Immature natural killer cell (primary cell): ENCODE measurements at regions not wholly inside any gene's neighbourhood (a gene's known extent, or its start where the extent isn't known, plus 50 kb on each side); places are given as distances from the start of the nearest gene placed in this dataset.

Source experiments
- DNase-seq, 3 donors: peaks; one replicate each; pipeline ENCODE4 v3.0.0; 2022; ENCODE audit warnings: mixed read lengths in 1 of 3
- H3K27ac Mint-ChIP-seq, 6 donors: one replicate each; pipeline ENCODE4 v1.8.0; 2020; ENCODE audit warnings: mixed read lengths in 6 of 6, mild to moderate bottlenecking in 5 of 6, inconsistent platforms in 4 of 6, moderate library complexity in 3 of 6
- H3K27me3 Mint-ChIP-seq, 3 donors: one replicate each; pipeline ENCODE4 v1.8.0; 2020 to 2021; ENCODE audit warnings: low read depth in 3 of 3, mild to moderate bottlenecking in 3 of 3, mixed read lengths in 3 of 3, moderate library complexity in 3 of 3, inconsistent platforms in 1 of 3
- H3K36me3 Mint-ChIP-seq, 3 donors: one replicate each; pipeline ENCODE4 v1.8.0; 2020; ENCODE audit warnings: mixed read lengths in 3 of 3, inconsistent platforms in 2 of 3, mild to moderate bottlenecking in 2 of 3
- H3K4me1 Mint-ChIP-seq, 2 donors: one replicate each; pipeline ENCODE4 v1.8.0; 2020; ENCODE audit warnings: inconsistent platforms in 2 of 2, mild to moderate bottlenecking in 2 of 2, mixed read lengths in 2 of 2, moderate library complexity in 1 of 2
- H3K4me3 Mint-ChIP-seq, 5 donors: one replicate each; pipeline ENCODE4 v1.8.0; 2020; ENCODE audit warnings: mild to moderate bottlenecking in 5 of 5, mixed read lengths in 5 of 5, inconsistent platforms in 3 of 5, moderate library complexity in 3 of 5
- H3K9me3 Mint-ChIP-seq, 6 donors: one replicate each; pipeline ENCODE4 v1.8.0; 2020; ENCODE audit warnings: mild to moderate bottlenecking in 6 of 6, mixed read lengths in 6 of 6, inconsistent platforms in 4 of 6, moderate library complexity in 3 of 6

DNA sequence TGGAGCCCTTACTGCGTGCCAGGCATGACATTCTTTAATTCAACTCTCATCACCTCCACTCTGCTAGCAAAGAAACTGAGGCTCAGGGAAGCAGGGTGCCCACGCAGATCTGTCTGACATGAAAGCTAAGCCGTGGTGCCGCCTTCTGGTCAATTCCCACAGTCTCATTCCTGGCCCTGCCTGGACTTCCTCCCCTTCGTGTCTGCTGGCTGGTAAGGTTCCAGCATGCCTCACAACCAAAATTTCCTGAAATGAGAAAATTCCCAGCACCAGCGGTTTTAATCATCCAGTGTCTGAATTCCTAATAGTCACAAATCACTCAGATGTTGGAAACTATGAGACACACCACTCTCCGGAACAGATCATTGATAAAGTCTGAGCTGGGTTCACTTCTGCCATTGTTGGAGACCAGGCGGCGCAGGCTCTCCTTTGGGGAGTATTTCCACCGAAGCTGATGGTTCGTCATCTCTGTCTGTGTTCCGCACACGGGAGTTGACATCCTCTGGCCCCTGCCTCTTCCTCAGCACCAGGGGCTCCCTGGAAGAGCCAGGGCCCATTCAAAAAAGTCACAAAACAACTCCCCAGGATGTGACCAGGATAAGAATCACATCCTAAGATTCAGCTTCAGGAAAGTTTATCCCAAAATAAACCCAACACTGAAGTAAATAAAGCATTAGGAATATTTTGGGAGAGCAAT is 167.7 kb downstream of the PLPP3 start:
- Mint-ChIP-seq H3K27me3 (peaks cover 0 to 3% (median 1%) of the 10 kb centered on the region in 3 donors), H3K27ac (no peak overlapping the region), H3K36me3 (no peaks in the 10 kb centered on the region)

DNA sequence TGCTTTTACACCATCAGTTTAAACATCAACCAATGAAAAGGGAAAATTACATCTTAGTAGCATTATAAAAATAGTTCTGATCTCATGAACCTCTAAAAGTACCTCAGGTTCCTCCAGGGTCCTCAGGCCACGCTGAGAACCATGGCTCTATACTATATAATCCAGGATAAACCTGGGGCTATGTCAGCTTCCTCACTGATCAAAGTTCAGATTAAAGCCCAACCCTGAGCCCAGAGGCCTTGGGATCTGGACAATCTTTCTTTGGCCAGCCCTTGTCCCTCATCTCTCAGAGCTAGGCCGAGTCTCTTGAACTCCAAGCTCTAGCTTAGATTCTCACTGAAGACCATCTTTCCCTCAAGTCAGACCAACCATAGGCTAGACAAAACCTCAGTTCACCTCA is 168.3 kb downstream of the PLPP3 start:
- no peaks in the 10 kb centered on the region for H3K36me3 Mint-ChIP-seq

More for the DNA sequence above, 167.7 kb downstream of the PLPP3 start:
- peaks cover 0 to 3% (median 0%) of the 10 kb centered on the region in 6 donors for H3K9me3 Mint-ChIP-seq
- no peak overlapping the region for H3K4me3 Mint-ChIP-seq
- H3K4me1 Mint-ChIP-seq, result no peaks in the 10 kb centered on the region
- DNase-seq, result no peak

DNA sequence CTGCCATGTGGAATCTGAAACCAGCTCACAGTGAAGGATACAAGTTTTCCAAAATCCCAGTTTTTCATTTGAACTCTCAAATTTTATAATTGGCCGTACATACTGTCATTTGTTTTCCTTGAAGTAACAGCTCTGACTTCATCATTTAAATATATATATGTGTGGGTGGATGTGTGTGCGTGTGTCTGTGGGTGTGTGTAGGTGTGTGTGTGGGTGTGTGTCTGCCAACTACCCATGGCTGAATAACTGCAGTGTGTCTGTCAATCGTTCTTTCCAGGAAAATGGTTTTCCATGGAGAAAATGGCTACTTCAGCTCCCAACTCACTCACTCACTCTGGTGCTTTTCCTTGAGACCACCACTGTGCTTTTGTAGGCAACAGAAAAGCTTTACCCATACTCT is 169.0 kb downstream of the PLPP3 start:
- Mint-ChIP-seq H3K4me3 (no peak overlapping the region), H3K27ac (no peak overlapping the region), H3K36me3 (no peaks in the 10 kb centered on the region), H3K9me3 (peaks cover 0 to 3% (median 0%) of the 10 kb centered on the region in 6 donors), H3K27me3 (peaks cover 0 to 4% (median 2%) of the 10 kb centered on the region in 3 donors), H3K4me1 (no peaks in the 10 kb centered on the region)
- DNase-seq, result no peak

More for the DNA sequence above, 168.3 kb downstream of the PLPP3 start:
- H3K4me1 Mint-ChIP-seq, result no peaks in the 10 kb centered on the region
- H3K9me3 Mint-ChIP-seq, result peaks cover 0 to 3% (median 0%) of the 10 kb centered on the region in 6 donors
- peaks cover 0 to 3% (median 2%) of the 10 kb centered on the region in 3 donors for H3K27me3 Mint-ChIP-seq
- no peak for DNase-seq
- H3K27ac Mint-ChIP-seq, result no peak overlapping the region
- no peak overlapping the region for H3K4me3 Mint-ChIP-seq

DNA sequence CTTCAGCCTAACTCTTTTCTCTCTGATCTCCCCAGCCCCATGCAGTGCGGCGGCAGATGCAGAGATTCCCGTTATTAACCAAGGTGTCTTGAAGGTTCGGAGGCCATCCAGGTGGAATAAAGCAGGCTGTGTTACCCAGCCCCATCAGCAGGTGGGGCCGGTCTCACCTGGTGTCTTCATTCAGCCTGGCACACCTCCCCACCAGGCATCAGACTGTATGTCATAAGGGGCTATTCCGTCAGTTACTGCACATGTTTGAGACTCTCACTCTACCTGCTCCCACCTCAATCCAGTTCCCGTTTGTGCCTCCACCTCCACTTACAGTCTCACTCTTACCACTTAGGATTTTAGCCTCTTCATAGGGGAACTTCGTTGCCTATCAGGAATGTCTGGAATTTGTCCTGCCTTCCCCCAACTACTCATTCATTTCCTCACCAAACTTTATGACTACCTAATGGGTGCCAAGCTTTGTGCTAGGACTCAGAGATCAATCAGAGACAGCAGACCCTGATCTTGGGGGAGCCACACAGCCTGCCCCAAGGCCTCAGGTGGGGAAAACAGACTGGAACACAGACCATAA is 170.2 kb downstream of the PLPP3 start:
- H3K27me3 Mint-ChIP-seq, result peaks cover 0 to 4% (median 2%) of the 10 kb centered on the region in 3 donors
- no peak overlapping the region for H3K4me3 Mint-ChIP-seq
- no peak overlapping the region for H3K27ac Mint-ChIP-seq
- no peaks in the 10 kb centered on the region for H3K36me3 Mint-ChIP-seq
- peaks cover 0 to 3% (median 0%) of the 10 kb centered on the region in 6 donors for H3K9me3 Mint-ChIP-seq
- DNase-seq, result no peak
- no peaks in the 10 kb centered on the region for H3K4me1 Mint-ChIP-seq

DNA sequence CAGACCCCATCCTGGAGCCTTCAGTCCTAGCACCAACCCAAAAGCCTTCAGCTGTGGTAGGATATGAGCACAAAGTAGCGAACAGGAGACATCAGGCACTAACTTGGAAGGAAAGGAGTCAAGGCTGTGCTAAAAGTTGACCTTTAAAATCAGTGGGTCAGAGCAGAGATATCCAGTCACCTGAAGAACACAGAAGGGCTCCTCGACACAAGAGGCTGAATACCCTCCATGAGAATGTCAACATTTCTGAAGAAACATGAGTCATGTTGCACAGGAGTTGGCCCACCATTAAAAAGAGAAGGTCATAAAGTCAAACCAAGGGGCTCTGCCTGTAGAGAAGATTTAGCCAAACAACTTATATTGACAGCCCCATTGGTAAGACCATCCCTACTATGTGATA is 172.5 kb downstream of the PLPP3 start:
- H3K9me3 Mint-ChIP-seq, result peaks cover 0 to 5% (median 0%) of the 10 kb centered on the region in 6 donors
- H3K4me1 Mint-ChIP-seq, result no peaks in the 10 kb centered on the region
- DNase-seq, result no peak
- H3K27ac Mint-ChIP-seq, result no peak overlapping the region
- peaks cover 0 to 3% (median 2%) of the 10 kb centered on the region in 3 donors for H3K27me3 Mint-ChIP-seq
- no peak overlapping the region for H3K4me3 Mint-ChIP-seq
- no peaks in the 10 kb centered on the region for H3K36me3 Mint-ChIP-seq

DNA sequence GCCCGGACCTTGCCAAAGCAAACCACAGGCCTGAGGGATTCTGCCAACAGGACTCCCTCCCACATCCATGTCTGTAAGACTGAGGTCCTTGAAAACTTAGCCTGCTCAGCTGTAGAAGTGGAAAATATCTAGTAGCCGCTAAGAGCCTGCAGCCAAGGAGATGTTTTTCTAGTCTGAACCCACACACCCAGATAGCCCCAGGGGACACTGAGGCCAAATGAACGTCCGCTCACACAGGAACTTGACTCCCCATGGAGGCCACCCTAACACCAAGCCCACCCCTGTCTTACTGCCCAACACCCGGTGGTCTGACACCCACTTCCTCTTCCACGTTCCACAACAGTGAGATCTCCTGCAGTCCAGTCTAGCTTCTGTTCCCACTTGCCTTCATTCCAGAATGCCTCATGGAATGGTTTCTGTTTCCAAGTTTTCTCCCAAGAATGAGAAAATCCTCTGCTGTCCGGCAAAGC is 174.8 kb downstream of the PLPP3 start:
- H3K36me3 Mint-ChIP-seq, result no peaks in the 10 kb centered on the region
- H3K4me1 Mint-ChIP-seq, result no peaks in the 10 kb centered on the region
- peaks cover 0 to 5% (median 0%) of the 10 kb centered on the region in 6 donors for H3K9me3 Mint-ChIP-seq
- no peak overlapping the region for H3K27ac Mint-ChIP-seq
- no peak overlapping the region for H3K4me3 Mint-ChIP-seq
- peaks cover 0 to 3% (median 2%) of the 10 kb centered on the region in 3 donors for H3K27me3 Mint-ChIP-seq
- no peak for DNase-seq

DNA sequence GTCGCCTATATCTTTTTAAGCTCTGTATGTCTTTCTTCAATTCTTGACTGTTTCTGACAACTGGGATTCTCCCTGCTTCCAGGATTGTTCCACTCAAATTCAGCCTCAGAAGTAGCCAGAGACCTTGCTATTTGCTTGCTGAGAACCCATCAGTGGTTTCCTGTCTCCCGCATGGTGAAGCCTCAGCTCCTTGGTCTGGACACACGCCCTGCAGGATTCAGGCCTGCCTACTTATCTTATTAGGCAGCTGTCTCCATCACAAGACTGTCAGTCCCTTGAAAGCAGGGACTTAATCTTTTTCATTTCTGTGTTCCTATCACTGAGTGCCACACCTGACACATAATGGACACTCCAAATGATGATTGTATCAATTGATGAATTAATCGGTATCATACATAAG is 175.3 kb downstream of the PLPP3 start:
- H3K4me1 Mint-ChIP-seq, result no peaks in the 10 kb centered on the region
- peaks cover 0 to 3% (median 2%) of the 10 kb centered on the region in 3 donors for H3K27me3 Mint-ChIP-seq
- DNase-seq, result no peak
- H3K36me3 Mint-ChIP-seq, result no peaks in the 10 kb centered on the region
- no peak overlapping the region for H3K4me3 Mint-ChIP-seq
- no peak overlapping the region for H3K27ac Mint-ChIP-seq
- H3K9me3 Mint-ChIP-seq, result peaks cover 0 to 3% (median 0%) of the 10 kb centered on the region in 6 donors

DNA sequence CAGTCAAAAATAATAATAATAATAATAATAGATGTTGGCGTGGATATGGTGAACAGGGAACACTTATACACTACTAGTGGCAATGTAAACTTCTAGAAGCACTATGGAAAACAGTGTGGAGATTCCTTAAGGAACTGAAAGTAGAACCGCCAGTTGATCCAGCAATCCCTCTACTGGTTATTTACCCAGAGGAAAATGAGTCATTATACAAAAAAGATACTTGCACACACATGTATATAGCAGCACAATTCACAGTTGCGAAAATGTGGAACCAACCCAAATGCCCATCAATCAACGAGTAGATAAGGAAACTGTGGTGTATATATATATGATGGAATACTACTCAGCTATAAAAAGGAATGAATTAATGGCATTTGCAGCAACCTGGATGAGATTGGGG is 176.0 kb downstream of the PLPP3 start:
- Mint-ChIP-seq H3K9me3 (peaks cover 0 to 3% (median 0%) of the 10 kb centered on the region in 6 donors), H3K27me3 (peaks cover 0 to 3% (median 2%) of the 10 kb centered on the region in 3 donors), H3K36me3 (no peaks in the 10 kb centered on the region), H3K27ac (no peak overlapping the region), H3K4me1 (no peaks in the 10 kb centered on the region), H3K4me3 (no peak overlapping the region)
- no peak for DNase-seq

DNA sequence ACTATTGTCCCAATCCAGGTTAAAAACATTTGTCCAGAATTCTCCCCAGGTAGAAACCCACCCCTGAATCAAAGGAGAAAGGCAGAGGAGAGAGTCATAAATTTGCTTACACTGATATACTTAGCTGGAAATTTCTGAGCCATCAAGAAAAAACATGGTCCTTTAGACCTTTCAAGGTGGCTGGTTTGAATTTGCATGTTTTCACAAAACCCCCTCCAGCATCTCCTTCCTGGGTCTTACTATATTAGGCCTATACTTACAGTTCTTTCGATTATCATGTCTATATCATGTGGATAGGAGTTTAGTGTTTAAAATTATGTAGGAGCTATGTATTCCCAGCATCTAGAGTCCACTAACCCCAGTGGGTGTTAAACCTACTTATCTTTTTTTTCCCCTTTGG is 178.2 kb downstream of the PLPP3 start:
- no peak for DNase-seq
- no peak overlapping the region for H3K4me3 Mint-ChIP-seq
- H3K27me3 Mint-ChIP-seq, result peaks cover 0 to 3% (median 1%) of the 10 kb centered on the region in 3 donors
- peaks cover 0 to 4% (median 0%) of the 10 kb centered on the region in 6 donors for H3K9me3 Mint-ChIP-seq
- H3K36me3 Mint-ChIP-seq, result peaks cover 0 to 3% (median 0%) of the 10 kb centered on the region in 3 donors
- H3K27ac Mint-ChIP-seq, result no peak overlapping the region
- H3K4me1 Mint-ChIP-seq, result no peaks in the 10 kb centered on the region

DNA sequence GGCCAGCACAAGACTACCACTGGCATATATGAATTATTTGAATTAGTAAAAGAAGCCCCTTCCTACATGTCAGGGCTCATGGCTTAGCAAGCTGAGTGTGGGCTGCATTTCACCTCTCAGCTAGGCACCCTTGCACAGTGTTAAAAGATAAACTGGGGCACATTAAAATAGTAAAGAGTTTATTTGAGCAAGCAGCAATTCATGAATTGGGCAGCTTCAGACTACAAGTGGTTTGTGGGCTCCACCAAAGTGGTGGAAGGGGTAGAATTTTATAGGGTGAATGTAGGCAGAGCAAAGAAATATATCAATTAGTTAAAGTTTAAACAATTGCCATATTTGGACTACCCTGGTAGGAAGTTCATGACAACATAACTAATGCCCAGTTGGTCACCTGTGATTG is 178.8 kb downstream of the PLPP3 start:
- peaks cover 0 to 5% (median 0%) of the 10 kb centered on the region in 6 donors for H3K9me3 Mint-ChIP-seq
- no peaks in the 10 kb centered on the region for H3K4me1 Mint-ChIP-seq
- H3K27ac Mint-ChIP-seq, result no peak overlapping the region
- H3K27me3 Mint-ChIP-seq, result peaks cover 0 to 3% (median 0%) of the 10 kb centered on the region in 3 donors
- no peak for DNase-seq
- no peak overlapping the region for H3K4me3 Mint-ChIP-seq
- H3K36me3 Mint-ChIP-seq, result peaks cover 0 to 3% (median 0%) of the 10 kb centered on the region in 3 donors

DNA sequence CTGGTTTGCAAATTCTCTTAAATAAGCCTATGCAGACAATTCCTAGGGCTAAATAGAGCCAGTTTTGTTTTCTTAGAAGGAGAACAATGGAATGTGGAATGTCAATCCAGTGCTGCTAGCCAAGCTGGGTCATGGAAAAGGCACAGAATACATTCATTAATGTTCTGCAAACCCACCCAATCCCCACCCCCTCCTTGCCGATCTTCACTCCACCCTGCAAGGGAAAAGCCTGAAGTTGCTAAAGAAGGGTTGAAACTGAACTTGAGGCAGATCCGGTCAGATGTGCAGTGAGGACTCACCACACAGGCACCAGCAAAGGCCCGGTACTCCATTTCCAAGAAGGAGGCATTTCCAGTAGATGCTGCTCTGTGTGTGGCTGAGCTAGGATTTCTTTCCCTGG is 179.6 kb downstream of the PLPP3 start:
- no peak overlapping the region for H3K27ac Mint-ChIP-seq
- H3K27me3 Mint-ChIP-seq, result peaks cover 0 to 3% (median 0%) of the 10 kb centered on the region in 3 donors
- H3K9me3 Mint-ChIP-seq, result peaks cover 0 to 5% (median 0%) of the 10 kb centered on the region in 6 donors
- H3K4me3 Mint-ChIP-seq, result no peak overlapping the region
- DNase-seq, result no peak
- H3K4me1 Mint-ChIP-seq, result no peaks in the 10 kb centered on the region
- peaks cover 0 to 3% (median 0%) of the 10 kb centered on the region in 3 donors for H3K36me3 Mint-ChIP-seq

DNA sequence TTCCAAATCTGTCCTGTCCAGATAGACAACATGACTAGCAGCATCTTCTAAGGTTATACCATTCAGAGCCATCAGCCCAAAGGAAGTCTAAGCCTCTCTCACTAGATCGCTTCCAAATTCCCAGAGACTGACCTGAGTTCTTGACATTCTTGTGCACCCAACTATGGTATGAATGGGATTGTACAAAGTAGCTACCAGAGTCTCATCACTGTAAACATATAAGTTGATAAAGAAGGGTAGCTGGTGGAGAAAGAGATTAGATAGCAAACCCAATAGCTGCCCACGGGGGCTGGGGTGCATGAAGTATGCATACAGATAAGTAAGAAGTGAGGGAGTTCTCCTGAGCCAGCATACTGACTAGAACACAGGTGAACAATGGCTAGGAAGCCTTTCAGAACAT is 180.0 kb downstream of the PLPP3 start:
- no peak overlapping the region for H3K4me3 Mint-ChIP-seq
- peaks cover 0 to 3% (median 0%) of the 10 kb centered on the region in 3 donors for H3K27me3 Mint-ChIP-seq
- H3K9me3 Mint-ChIP-seq, result peaks cover 0 to 5% (median 0%) of the 10 kb centered on the region in 6 donors
- DNase-seq, result no peak
- H3K4me1 Mint-ChIP-seq, result no peaks in the 10 kb centered on the region
- H3K27ac Mint-ChIP-seq, result no peak overlapping the region
- H3K36me3 Mint-ChIP-seq, result peaks cover 0 to 3% (median 0%) of the 10 kb centered on the region in 3 donors

DNA sequence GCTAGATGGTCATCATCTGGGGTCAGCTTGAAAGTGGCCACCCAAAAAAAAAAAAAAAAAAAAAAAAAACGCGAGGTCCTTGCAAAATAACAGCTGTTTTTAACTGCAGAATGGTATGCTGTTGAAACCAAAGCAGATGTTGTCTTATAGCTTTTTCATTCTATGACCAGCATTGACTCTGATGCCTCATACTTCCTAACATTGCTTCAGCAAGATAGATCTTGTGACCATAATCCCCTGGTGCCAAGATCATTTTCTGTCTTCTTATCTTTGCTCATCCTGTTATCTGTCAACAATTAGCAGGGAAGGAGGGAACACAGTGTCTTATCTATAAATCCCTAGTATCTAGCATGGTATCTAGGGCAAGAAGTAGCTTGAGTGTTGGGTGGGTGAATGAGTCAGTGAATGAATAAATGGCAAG is 181.5 kb downstream of the PLPP3 start:
- Mint-ChIP-seq H3K27me3 (peaks cover 0 to 4% (median 0%) of the 10 kb centered on the region in 3 donors), H3K9me3 (peaks cover 0 to 5% (median 0%) of the 10 kb centered on the region in 6 donors), H3K36me3 (peaks cover 0 to 3% (median 0%) of the 10 kb centered on the region in 3 donors), H3K27ac (no peak overlapping the region), H3K4me3 (no peak overlapping the region), H3K4me1 (no peaks in the 10 kb centered on the region)
- DNase-seq, result no peak

DNA sequence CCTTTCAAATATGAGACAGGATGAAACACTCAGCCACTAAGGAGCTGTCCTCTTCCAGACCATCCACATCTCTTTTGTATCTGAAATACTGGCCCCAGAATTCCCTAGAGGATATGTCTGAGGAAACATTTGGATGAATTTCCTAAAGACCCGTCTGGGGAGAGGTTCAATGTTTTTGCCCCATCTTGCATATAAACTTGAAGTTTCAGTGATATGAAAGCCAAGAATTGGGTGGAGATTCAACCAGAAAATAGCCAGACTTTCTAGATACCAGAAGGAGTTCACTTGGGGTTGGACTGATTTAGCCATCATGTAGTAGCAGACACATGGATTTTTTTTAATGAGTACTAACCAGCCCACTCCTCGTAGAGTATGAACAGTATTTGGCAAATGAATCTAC is 182.0 kb downstream of the PLPP3 start:
- Mint-ChIP-seq H3K4me1 (no peaks in the 10 kb centered on the region), H3K4me3 (no peak overlapping the region), H3K9me3 (peaks cover 0 to 5% (median 0%) of the 10 kb centered on the region in 6 donors), H3K36me3 (peaks cover 0 to 3% (median 0%) of the 10 kb centered on the region in 3 donors), H3K27me3 (peaks cover 0 to 4% (median 0%) of the 10 kb centered on the region in 3 donors), H3K27ac (no peak overlapping the region)
- no peak for DNase-seq
